ENCODE measurements at regions not wholly inside any gene's neighbourhood (a gene's known extent, or its start where the extent isn't known, plus 50 kb on each side); places are given as distances from the start of the nearest gene placed in this dataset.

GRCh38 chr2:4828682-4829374 lies 863.4 kb upstream of the SOX11 start:
- Histone ChIP-seq H3K9me3 (ENCODE audit: control insufficient read depth, low read length) (no peaks in the 10 kb centered on the region), H3K36me3 (ENCODE audit: control insufficient read depth, insufficient read depth, low read length) (no peaks in the 10 kb centered on the region), H3K4me1 (ENCODE audit: control insufficient read depth, insufficient read depth, low read length) (no peaks in the 10 kb centered on the region), H3K9ac (ENCODE audit: low read length) (no peak overlapping the region), H3K27me3 (ENCODE audit: control insufficient read depth, insufficient read depth, low read length) (no peaks in the 10 kb centered on the region), H3K4me3 (ENCODE audit: low read length) (no peak overlapping the region)

GRCh38 chr2:4831751-4832150 lies 860.4 kb upstream of the SOX11 start:
- Histone ChIP-seq H3K4me3 (ENCODE audit: low read length) (no peak overlapping the region), H3K27me3 (ENCODE audit: control insufficient read depth, insufficient read depth, low read length) (no peaks in the 10 kb centered on the region), H3K9ac (ENCODE audit: low read length) (no peak overlapping the region), H3K9me3 (ENCODE audit: control insufficient read depth, low read length) (no peaks in the 10 kb centered on the region), H3K4me1 (ENCODE audit: control insufficient read depth, insufficient read depth, low read length) (no peaks in the 10 kb centered on the region), H3K36me3 (ENCODE audit: control insufficient read depth, insufficient read depth, low read length) (no peaks in the 10 kb centered on the region)

- no peaks in the 10 kb centered on the region for H3K9me3 ChIP-seq (ENCODE audit: control insufficient read depth, low read length)
- H3K36me3 ChIP-seq (ENCODE audit: control insufficient read depth, insufficient read depth, low read length), result no peaks in the 10 kb centered on the region
Measured at GRCh38 chr2:4832642-4833041, 859.5 kb upstream of the SOX11 start.

GRCh38 chr2:4838626-4839025 lies 853.6 kb upstream of the SOX11 start:
- Histone ChIP-seq H3K36me3 (ENCODE audit: control insufficient read depth, insufficient read depth, low read length) (no peaks in the 10 kb centered on the region), H3K4me1 (ENCODE audit: control insufficient read depth, insufficient read depth, low read length) (no peaks in the 10 kb centered on the region), H3K9ac (ENCODE audit: low read length) (no peak overlapping the region), H3K4me3 (ENCODE audit: low read length) (no peak overlapping the region), H3K9me3 (ENCODE audit: control insufficient read depth, low read length) (no peaks in the 10 kb centered on the region), H3K27me3 (ENCODE audit: control insufficient read depth, insufficient read depth, low read length) (no peaks in the 10 kb centered on the region)

More at GRCh38 chr2:4832642-4833041, 859.5 kb upstream of the SOX11 start:
- Histone ChIP-seq H3K4me1 (ENCODE audit: control insufficient read depth, insufficient read depth, low read length) (no peaks in the 10 kb centered on the region), H3K9ac (ENCODE audit: low read length) (no peak overlapping the region), H3K4me3 (ENCODE audit: low read length) (no peak overlapping the region), H3K27me3 (ENCODE audit: control insufficient read depth, insufficient read depth, low read length) (no peaks in the 10 kb centered on the region)

GRCh38 chr2:4840791-4841190 lies 851.4 kb upstream of the SOX11 start:
- H3K4me1 ChIP-seq (ENCODE audit: control insufficient read depth, insufficient read depth, low read length), result no peaks in the 10 kb centered on the region
- no peaks in the 10 kb centered on the region for H3K27me3 ChIP-seq (ENCODE audit: control insufficient read depth, insufficient read depth, low read length)
- no peak overlapping the region for H3K9ac ChIP-seq (ENCODE audit: low read length)
- H3K4me3 ChIP-seq (ENCODE audit: low read length), result no peak overlapping the region
- H3K9me3 ChIP-seq (ENCODE audit: control insufficient read depth, low read length), result no peaks in the 10 kb centered on the region
- H3K36me3 ChIP-seq (ENCODE audit: control insufficient read depth, insufficient read depth, low read length), result no peaks in the 10 kb centered on the region

DNA sequence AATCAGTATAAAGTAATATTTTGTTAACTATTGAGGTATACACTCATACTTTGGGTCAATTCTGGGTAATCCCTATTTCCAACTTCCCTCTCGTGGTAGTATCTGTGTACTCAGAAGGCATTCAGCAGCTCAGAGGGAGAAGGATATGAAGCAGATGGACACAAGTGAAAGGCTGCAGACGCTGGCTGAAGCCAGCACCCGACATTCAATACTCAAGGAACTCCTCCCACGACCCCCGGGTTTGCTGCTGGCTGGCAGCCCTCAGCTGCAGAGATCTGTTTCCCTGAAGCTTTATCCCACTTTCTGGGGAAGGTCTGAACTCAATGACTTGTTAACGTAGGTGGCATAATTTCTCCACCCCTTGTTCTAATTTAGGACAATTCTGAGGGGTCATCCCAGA lies 847.3 kb upstream of the SOX11 start:
- no peak overlapping the region for H3K9ac ChIP-seq (ENCODE audit: low read length)
- no peaks in the 10 kb centered on the region for H3K36me3 ChIP-seq (ENCODE audit: control insufficient read depth, insufficient read depth, low read length)
- H3K27me3 ChIP-seq (ENCODE audit: control insufficient read depth, insufficient read depth, low read length), result no peaks in the 10 kb centered on the region
- no peak overlapping the region for H3K4me3 ChIP-seq (ENCODE audit: low read length)
- H3K9me3 ChIP-seq (ENCODE audit: control insufficient read depth, low read length), result no peaks in the 10 kb centered on the region
- no peaks in the 10 kb centered on the region for H3K4me1 ChIP-seq (ENCODE audit: control insufficient read depth, insufficient read depth, low read length)

DNA sequence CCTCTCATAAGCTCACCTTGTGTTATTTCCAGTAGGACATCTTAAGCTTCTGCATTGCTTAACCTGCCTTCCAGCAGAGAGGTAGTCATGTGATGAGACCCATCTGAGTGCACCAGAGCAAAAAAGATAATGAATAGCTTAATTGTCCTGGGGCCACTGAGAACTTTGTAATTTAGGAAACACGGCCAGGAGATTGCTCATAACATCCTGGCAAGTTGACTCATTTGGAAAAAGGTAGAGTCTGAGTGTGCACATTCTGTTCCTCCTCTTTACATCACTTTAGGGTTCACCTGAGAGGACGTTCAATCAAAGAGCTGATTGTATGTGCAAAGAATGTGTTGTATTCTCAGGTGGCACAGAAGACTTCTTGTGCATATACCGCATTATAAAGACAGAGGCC lies 830.2 kb upstream of the SOX11 start:
- Histone ChIP-seq H3K27me3 (ENCODE audit: control insufficient read depth, insufficient read depth, low read length) (no peaks in the 10 kb centered on the region), H3K9me3 (ENCODE audit: control insufficient read depth, low read length) (no peaks in the 10 kb centered on the region), H3K9ac (ENCODE audit: low read length) (no peak overlapping the region)

GRCh38 chr2:4866198-4866597 lies 826.0 kb upstream of the SOX11 start:
- H3K27me3 ChIP-seq (ENCODE audit: control insufficient read depth, insufficient read depth, low read length), result no peaks in the 10 kb centered on the region
- H3K36me3 ChIP-seq (ENCODE audit: control insufficient read depth, insufficient read depth, low read length), result no peaks in the 10 kb centered on the region
- H3K4me3 ChIP-seq (ENCODE audit: low read length), result no peak overlapping the region
- H3K9me3 ChIP-seq (ENCODE audit: control insufficient read depth, low read length), result no peaks in the 10 kb centered on the region
- H3K9ac ChIP-seq (ENCODE audit: low read length), result no peak overlapping the region
- H3K4me1 ChIP-seq (ENCODE audit: control insufficient read depth, insufficient read depth, low read length), result no peaks in the 10 kb centered on the region

More for the DNA sequence above, 830.2 kb upstream of the SOX11 start:
- no peak overlapping the region for H3K4me3 ChIP-seq (ENCODE audit: low read length)
- H3K36me3 ChIP-seq (ENCODE audit: control insufficient read depth, insufficient read depth, low read length), result no peaks in the 10 kb centered on the region
- H3K4me1 ChIP-seq (ENCODE audit: control insufficient read depth, insufficient read depth, low read length), result no peaks in the 10 kb centered on the region

DNA sequence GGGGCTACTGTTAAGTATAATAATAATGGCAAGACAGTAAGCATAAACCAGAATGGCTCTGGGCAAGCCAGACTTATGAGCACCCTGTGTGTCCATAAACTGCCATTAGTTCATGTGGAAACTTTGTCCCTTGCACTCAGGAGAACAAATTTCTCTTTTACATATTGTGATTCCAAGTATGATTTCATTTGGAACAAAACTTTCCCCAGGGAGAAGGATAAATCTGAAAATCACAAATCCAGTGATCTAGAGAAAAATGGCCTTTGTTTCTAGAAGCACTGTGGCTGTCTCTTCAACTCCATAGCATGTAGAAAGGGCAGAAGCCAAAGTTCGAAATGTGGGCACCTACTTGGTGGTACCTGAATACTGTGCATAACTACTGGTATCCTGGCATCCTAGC lies 823.7 kb upstream of the SOX11 start:
- Histone ChIP-seq H3K9me3 (ENCODE audit: control insufficient read depth, low read length) (no peaks in the 10 kb centered on the region), H3K27me3 (ENCODE audit: control insufficient read depth, insufficient read depth, low read length) (no peaks in the 10 kb centered on the region), H3K9ac (ENCODE audit: low read length) (no peak overlapping the region), H3K4me1 (ENCODE audit: control insufficient read depth, insufficient read depth, low read length) (no peaks in the 10 kb centered on the region), H3K4me3 (ENCODE audit: low read length) (no peak overlapping the region), H3K36me3 (ENCODE audit: control insufficient read depth, insufficient read depth, low read length) (no peaks in the 10 kb centered on the region)

DNA sequence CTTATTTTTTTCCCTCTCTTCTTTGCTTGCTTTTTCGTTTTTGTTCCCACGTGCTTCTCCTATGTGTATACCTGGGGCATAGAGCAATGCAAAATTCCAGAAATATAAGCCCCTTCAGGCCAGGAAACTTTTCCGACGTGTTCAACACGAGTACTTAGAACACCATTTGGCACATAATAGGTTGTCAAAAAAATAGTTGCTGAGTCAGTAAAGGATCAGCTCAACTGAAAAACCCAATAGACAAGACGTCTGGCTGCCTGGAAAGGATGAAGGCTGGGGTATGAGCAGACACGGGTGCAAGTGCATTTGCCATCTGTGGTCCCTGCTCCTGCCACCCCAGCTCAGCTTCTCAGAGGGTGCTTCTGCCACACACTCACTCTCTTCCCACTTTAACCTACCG lies 823.0 kb upstream of the SOX11 start:
- Histone ChIP-seq H3K36me3 (ENCODE audit: control insufficient read depth, insufficient read depth, low read length) (no peaks in the 10 kb centered on the region), H3K27me3 (ENCODE audit: control insufficient read depth, insufficient read depth, low read length) (no peaks in the 10 kb centered on the region), H3K9ac (ENCODE audit: low read length) (no peak overlapping the region), H3K9me3 (ENCODE audit: control insufficient read depth, low read length) (no peaks in the 10 kb centered on the region), H3K4me3 (ENCODE audit: low read length) (no peak overlapping the region), H3K4me1 (ENCODE audit: control insufficient read depth, insufficient read depth, low read length) (no peaks in the 10 kb centered on the region)

- Histone ChIP-seq H3K27me3 (ENCODE audit: control insufficient read depth, insufficient read depth, low read length) (no peaks in the 10 kb centered on the region), H3K9me3 (ENCODE audit: control insufficient read depth, low read length) (no peaks in the 10 kb centered on the region), H3K36me3 (ENCODE audit: control insufficient read depth, insufficient read depth, low read length) (no peaks in the 10 kb centered on the region), H3K9ac (ENCODE audit: low read length) (no peak overlapping the region), H3K4me1 (ENCODE audit: control insufficient read depth, insufficient read depth, low read length) (no peaks in the 10 kb centered on the region), H3K4me3 (ENCODE audit: low read length) (no peak overlapping the region)
Measured at GRCh38 chr2:4873364-4873763, 818.8 kb upstream of the SOX11 start.

DNA sequence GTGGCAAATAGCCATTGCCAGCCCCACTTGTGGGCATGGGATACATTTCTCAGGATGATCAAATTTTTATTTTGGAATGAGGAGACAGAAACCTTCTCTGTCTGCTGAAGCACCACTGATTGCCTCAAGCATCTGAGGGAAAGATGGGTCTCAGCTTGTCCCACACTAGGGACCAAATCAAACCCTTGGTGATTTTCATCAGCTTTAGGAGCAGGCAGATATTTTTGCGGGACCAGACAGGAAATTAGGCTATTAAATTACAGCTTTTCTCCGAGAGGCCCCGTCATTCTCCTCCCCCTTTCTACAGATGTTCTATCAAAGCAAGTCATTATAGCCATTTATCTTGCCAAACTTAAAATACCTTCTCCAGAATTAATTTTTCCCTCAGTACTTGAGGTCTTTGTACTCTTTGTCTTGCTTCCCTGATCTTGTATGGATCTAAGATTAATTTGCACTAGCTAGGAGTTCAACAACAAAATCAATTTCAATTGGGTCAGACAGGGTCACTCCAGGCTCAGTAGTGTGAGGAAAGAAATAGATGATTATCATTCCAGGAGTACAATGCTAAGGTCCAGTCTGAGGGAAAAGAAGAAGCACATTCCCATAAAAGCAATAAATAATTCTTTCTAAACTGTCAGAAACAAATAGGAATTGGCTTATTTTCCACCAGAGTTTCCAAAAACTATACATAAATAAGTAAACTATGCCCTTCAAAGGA lies 818.1 kb upstream of the SOX11 start:
- no peaks in the 10 kb centered on the region for H3K4me1 ChIP-seq (ENCODE audit: control insufficient read depth, insufficient read depth, low read length)
- H3K36me3 ChIP-seq (ENCODE audit: control insufficient read depth, insufficient read depth, low read length), result no peaks in the 10 kb centered on the region
- no peaks in the 10 kb centered on the region for H3K27me3 ChIP-seq (ENCODE audit: control insufficient read depth, insufficient read depth, low read length)
- H3K9me3 ChIP-seq (ENCODE audit: control insufficient read depth, low read length), result no peaks in the 10 kb centered on the region
- H3K9ac ChIP-seq (ENCODE audit: low read length), result no peak overlapping the region
- no peak overlapping the region for H3K4me3 ChIP-seq (ENCODE audit: low read length)

Data from mucosa of stomach (tissue), 1 donor.